ENCODE measurements at regions not wholly inside any gene's neighbourhood (a gene's known extent, or its start where the extent isn't known, plus 50 kb on each side); places are given as distances from the start of the nearest gene placed in this dataset.

GRCh38 chr5:98586581-98586980, 186.9 kb upstream of the RGMB start (continued):
- TF ChIP-seq CHD7 (IDR thresholded peaks at IDR 0.05; ENCODE audit: insufficient replicate concordance, low read length): no peak
- no peak for TF ChIP-seq CHD2 (IDR thresholded peaks at IDR 0.05; ENCODE audit: low read length)
- no peak for TF ChIP-seq MAX (IDR thresholded peaks at IDR 0.05)
- no peak for TF ChIP-seq YY1 (IDR thresholded peaks at IDR 0.05; ENCODE audit: low read depth, low read length)
- TF ChIP-seq TEAD4 (IDR thresholded peaks at IDR 0.05; ENCODE audit: low read depth, low read length): no peak
- no peak for TF ChIP-seq JUN (IDR thresholded peaks at IDR 0.05; ENCODE audit: low read depth, low read length)
- no peak for TF ChIP-seq SIRT6 (IDR thresholded peaks at IDR 0.05; ENCODE audit: low read length)
- TF ChIP-seq USF2 (IDR thresholded peaks at IDR 0.05; ENCODE audit: low read length): no peak
- TF ChIP-seq GTF2F1 (IDR thresholded peaks at IDR 0.05; ENCODE audit: borderline replicate concordance, low read depth, low read length): no peak
- no peak for TF ChIP-seq TBP (IDR thresholded peaks at IDR 0.05; ENCODE audit: low read depth, low read length)
- no peak for TF ChIP-seq CBX8 (IDR thresholded peaks at IDR 0.05; ENCODE audit: borderline replicate concordance, low read depth, low read length)

All from H1 (cell line).